Osteocyte (in vitro differentiated cells): ENCODE measurements at regions not wholly inside any gene's neighbourhood (a gene's known extent, or its start where the extent isn't known, plus 50 kb on each side); places are given as distances from the start of the nearest gene placed in this dataset.

Experiments
- DNase-seq: peaks from one replicate; pipeline ENCODE4 v3.0.0; 2021; ENCODE audit warnings: mixed read lengths; ENCODE audit not compliant: unreplicated experiment; ENCODE audit errors: extremely low spot score
- H3K27ac Mint-ChIP-seq: one replicate; pipeline ENCODE4 v1.8.0; 2021; ENCODE audit warnings: mild to moderate bottlenecking, mixed read lengths; ENCODE audit not compliant: unreplicated experiment
- H3K27me3 Mint-ChIP-seq: one replicate; pipeline ENCODE4 v1.8.0; 2021; ENCODE audit warnings: mixed read lengths; ENCODE audit not compliant: unreplicated experiment
- H3K36me3 Mint-ChIP-seq: one replicate; pipeline ENCODE4 v1.8.0; 2021; ENCODE audit warnings: mixed read lengths; ENCODE audit not compliant: unreplicated experiment
- H3K4me1 Mint-ChIP-seq: one replicate; pipeline ENCODE4 v1.8.0; 2021; ENCODE audit warnings: mixed read lengths; ENCODE audit not compliant: unreplicated experiment
- H3K4me3 Mint-ChIP-seq: one replicate; pipeline ENCODE4 v1.8.0; 2021; ENCODE audit warnings: mild to moderate bottlenecking, moderate library complexity, mixed read lengths; ENCODE audit not compliant: unreplicated experiment
- H3K9me3 Mint-ChIP-seq: one replicate; pipeline ENCODE4 v1.8.0; 2021; ENCODE audit warnings: mixed read lengths; ENCODE audit not compliant: unreplicated experiment
- CTCF ChIP-seq: fragments of 200-600 bp; sonication (generic); IDR thresholded peaks from 2 replicates; pipeline ENCODE4 v1.5.0; 2021; ENCODE audit warnings: antibody characterized with exemption, mild to moderate bottlenecking, moderate library complexity

- TF ChIP-seq CTCF = no peak
- Mint-ChIP-seq H3K27ac (no peak overlapping the region), H3K27me3 (no peaks in the 10 kb centered on the region), H3K4me3 (no peak overlapping the region), H3K9me3 (peaks cover 3% of the 10 kb centered on the region), H3K36me3 (peaks cover 9% of the 10 kb centered on the region), H3K4me1 (peaks cover 34% of the 10 kb centered on the region)
- DNase-seq = no peak
Measured at GRCh38 chr9:95810133-95810532, 65.4 kb upstream of the ERCC6L2 start.

- Mint-ChIP-seq H3K27ac (no peak overlapping the region), H3K36me3 (peaks cover 9% of the 10 kb centered on the region), H3K4me3 (no peak overlapping the region), H3K9me3 (no peaks in the 10 kb centered on the region), H3K4me1 (peaks cover 31% of the 10 kb centered on the region), H3K27me3 (no peaks in the 10 kb centered on the region)
- no peak for DNase-seq
- TF ChIP-seq CTCF = no peak
Measured at GRCh38 chr9:95809686-95810085, 65.8 kb upstream of the ERCC6L2 start.

- Mint-ChIP-seq H3K4me1 (peaks cover 29% of the 10 kb centered on the region), H3K27me3 (no peaks in the 10 kb centered on the region), H3K36me3 (peaks cover 7% of the 10 kb centered on the region), H3K27ac (peak overlapping the region; percentile 54), H3K4me3 (no peak overlapping the region), H3K9me3 (no peaks in the 10 kb centered on the region)
- no peak for TF ChIP-seq CTCF
- DNase-seq = no peak
Measured at GRCh38 chr9:95808011-95808410, 67.5 kb upstream of the ERCC6L2 start.

- no peak for DNase-seq
- H3K4me1 Mint-ChIP-seq = peaks cover 30% of the 10 kb centered on the region
Measured at GRCh38 chr9:95807326-95807947, 68.1 kb upstream of the ERCC6L2 start.

GRCh38 chr9:95803197-95803596 lies 72.3 kb upstream of the ERCC6L2 start:
- DNase-seq = no peak
- peaks cover 4% of the 10 kb centered on the region for H3K9me3 Mint-ChIP-seq
- peaks cover 5% of the 10 kb centered on the region for H3K36me3 Mint-ChIP-seq
- no peak overlapping the region for H3K4me3 Mint-ChIP-seq
- no peak overlapping the region for H3K27ac Mint-ChIP-seq
- H3K4me1 Mint-ChIP-seq = peaks cover 24% of the 10 kb centered on the region
- no peak for TF ChIP-seq CTCF
- H3K27me3 Mint-ChIP-seq = peaks cover 19% of the 10 kb centered on the region

More at GRCh38 chr9:95807326-95807947, 68.1 kb upstream of the ERCC6L2 start:
- Mint-ChIP-seq H3K9me3 (no peaks in the 10 kb centered on the region), H3K27ac (peak overlapping the region; percentile 54), H3K27me3 (no peaks in the 10 kb centered on the region), H3K4me3 (peak overlapping the region; percentile 2), H3K36me3 (peaks cover 4% of the 10 kb centered on the region)
- TF ChIP-seq CTCF = no peak
